ENCODE measurements at regions not wholly inside any gene's neighbourhood (a gene's known extent, or its start where the extent isn't known, plus 50 kb on each side); places are given as distances from the start of the nearest gene placed in this dataset.

DNA sequence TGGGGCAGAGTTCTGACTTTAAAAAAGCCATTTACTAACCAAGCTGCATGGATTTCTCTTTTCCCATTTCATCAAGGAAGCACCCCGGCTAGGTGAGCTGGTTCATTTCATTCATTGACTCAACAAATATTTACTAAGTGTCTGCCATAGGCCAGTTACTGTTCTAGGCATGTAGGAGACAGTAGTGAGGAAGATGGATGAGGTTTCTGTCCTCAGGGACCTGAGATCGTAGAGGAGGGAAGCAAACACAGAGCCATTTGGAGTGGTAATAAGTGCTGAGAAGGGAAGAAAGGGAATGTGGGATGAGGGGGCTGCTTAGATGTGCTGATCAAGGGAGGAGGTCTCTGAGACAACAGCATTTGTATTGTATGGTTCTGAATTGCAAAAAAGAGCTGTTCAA, 120.4 kb downstream of the C9orf152 start:
- H3K4me3 ChIP-seq (ENCODE audit: low read length), result no peak overlapping the region
- TF ChIP-seq, protein P1, sequence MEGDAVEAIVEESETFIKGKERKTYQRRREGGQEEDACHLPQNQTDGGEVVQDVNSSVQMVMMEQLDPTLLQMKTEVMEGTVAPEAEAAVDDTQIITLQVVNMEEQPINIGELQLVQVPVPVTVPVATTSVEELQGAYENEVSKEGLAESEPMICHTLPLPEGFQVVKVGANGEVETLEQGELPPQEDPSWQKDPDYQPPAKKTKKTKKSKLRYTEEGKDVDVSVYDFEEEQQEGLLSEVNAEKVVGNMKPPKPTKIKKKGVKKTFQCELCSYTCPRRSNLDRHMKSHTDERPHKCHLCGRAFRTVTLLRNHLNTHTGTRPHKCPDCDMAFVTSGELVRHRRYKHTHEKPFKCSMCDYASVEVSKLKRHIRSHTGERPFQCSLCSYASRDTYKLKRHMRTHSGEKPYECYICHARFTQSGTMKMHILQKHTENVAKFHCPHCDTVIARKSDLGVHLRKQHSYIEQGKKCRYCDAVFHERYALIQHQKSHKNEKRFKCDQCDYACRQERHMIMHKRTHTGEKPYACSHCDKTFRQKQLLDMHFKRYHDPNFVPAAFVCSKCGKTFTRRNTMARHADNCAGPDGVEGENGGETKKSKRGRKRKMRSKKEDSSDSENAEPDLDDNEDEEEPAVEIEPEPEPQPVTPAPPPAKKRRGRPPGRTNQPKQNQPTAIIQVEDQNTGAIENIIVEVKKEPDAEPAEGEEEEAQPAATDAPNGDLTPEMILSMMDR (conservative IDR thresholded peaks at IDR 0.05; ENCODE audit: low read depth, low read length), result no peak
- no peak for DNase-seq (ENCODE audit: low read depth)

DNA sequence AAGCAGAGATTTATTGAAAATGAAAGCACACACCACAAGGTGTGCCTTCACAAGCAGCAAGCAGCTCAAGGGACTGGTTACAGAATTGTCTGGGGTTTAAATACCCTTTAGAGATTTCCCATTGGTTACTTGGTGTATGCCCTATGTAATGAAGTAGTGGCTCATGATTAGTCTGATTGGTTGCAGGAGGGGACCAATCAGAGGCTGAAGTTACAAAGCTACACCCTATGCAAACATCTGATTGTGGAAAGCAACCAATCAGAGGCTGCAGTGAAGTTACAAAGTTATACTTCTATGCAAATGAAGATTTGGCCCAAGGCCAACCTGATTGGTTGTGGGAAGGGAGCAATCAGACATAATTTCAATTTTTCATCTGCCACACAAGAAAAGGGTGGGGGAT, 119.9 kb downstream of the C9orf152 start:
- DNase-seq (ENCODE audit: low read depth), result no peak
- H3K4me3 ChIP-seq (ENCODE audit: low read length), result no peak overlapping the region
- TF ChIP-seq, protein P1 (conservative IDR thresholded peaks at IDR 0.05; ENCODE audit: low read depth, low read length), result no peak

DNA sequence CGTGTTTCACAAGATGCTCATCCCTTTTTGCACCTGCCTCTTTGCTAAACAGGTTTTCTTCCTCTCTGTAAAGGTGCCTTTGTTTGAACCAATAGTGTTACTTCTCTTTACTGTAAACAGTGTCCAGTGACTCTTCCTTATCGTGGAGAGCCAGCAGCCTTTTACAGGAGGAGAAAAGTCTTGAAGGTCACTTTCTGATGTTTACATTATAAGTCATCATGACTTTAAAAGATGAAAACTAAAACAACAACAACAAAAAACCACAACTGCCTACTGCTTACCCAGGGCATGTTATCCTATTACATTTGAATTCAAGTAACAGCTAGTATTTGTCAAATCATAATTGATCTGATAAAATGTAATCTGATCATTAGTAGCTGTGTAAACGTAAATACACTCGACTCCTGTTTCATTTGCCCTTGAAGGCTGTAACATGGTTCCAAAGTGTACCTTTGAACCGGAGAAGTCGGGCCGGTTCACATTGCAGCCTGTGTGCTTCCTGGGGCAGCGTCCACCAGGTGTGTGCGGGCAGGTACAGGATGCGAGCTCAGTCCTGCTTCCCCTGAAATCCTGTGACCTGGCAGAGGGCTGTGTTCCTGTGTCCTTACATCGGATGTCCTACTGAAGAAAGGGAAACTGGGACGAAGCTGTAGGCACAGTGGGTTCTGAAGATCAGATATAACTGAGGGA, 118.1 kb downstream of the C9orf152 start:
- H3K4me3 ChIP-seq (ENCODE audit: low read length), result no peak overlapping the region
- TF ChIP-seq, protein P1 (conservative IDR thresholded peaks at IDR 0.05; ENCODE audit: low read depth, low read length), result no peak
- DNase-seq (ENCODE audit: low read depth), result no peak

DNA sequence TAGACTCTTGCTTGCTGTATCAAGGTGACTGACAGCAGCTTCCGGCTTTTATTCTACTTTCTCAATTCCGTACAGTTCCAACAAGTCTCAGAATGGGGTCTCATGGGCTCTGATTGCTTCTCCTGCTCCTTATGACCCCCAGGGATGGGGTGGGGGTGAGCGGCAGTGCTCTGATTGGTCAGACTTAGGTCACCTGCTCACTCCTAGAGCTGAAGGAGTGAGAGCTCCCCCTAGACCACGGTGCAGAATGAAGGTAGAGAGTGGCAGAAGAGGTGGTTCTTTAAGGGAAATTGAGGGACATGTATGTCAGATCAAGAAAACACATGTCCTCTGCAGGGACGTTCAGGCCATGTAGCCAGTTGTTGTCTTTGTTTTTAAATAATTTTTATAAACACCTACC, 115.2 kb downstream of the C9orf152 start:
- H3K4me3 ChIP-seq (ENCODE audit: low read length), result no peak overlapping the region
- no peak for DNase-seq (ENCODE audit: low read depth)
- TF ChIP-seq, protein P1 (conservative IDR thresholded peaks at IDR 0.05; ENCODE audit: low read depth, low read length), result no peak

DNA sequence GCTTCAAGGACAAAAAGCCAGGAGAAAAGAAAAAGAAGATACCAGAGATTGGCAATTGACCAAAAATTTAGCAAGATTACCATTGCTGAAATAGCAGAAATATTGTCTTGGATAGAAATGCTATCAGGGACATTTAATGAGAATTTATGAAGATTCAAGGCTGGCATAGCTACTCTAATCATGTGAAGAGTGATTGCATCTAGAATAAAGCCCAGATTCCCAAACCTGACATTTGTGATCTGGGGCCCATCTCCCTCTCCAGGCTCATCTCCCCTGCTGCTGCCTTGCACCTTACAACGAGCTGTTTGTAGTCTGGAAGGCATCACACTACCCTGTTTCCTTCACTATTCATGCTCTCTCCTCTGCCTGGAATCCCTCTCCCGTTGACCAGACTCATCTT, 114.5 kb downstream of the C9orf152 start:
- no peak overlapping the region for H3K4me3 ChIP-seq (ENCODE audit: low read length)
- DNase-seq (ENCODE audit: low read depth), result no peak
- TF ChIP-seq, protein P1 (conservative IDR thresholded peaks at IDR 0.05; ENCODE audit: low read depth, low read length), result no peak

DNA sequence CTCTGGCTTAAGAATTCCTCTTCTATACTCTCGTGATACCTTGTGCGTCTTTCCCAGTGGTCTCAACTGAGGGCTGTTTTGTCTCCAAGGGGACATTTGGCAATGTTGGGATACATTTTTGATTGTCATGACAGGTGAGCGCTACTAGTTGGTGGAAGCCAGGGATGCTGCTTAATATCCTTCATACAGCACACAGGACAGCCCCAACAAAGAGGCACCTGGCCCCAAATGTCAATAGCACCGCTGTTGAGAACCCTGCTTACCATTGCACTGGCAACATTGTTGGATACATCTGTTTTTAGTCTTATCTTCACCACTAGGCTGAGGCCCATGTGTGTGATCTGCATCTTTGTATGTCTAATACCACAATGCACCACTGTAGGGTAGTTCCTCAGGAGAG, 114.1 kb downstream of the C9orf152 start:
- no peak overlapping the region for H3K4me3 ChIP-seq (ENCODE audit: low read length)
- TF ChIP-seq, protein P1 (conservative IDR thresholded peaks at IDR 0.05; ENCODE audit: low read depth, low read length), result no peak
- DNase-seq (ENCODE audit: low read depth), result no peak

DNA sequence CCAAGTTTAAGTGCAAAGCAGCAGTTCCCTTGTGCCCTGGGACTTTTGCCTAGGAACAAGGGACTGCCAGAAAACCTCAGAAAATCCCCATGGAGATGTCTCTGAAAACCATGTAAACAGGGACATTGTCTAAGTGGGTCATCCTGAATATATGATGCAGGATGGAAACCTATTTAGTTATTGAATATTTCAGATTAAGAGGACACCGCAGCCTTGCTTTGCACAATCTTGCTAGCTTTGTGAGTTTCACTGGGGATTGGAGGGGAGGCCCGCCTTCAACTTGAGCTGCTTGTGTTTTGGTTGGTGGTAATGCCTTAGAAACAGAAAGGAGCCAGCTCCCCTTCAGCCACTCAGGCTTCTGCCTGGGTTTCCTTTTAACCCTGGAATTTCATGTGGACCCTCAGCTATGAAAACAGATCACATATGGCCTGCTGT, 112.8 kb downstream of the C9orf152 start:
- no peak for DNase-seq (ENCODE audit: low read depth)
- TF ChIP-seq, protein P1 (conservative IDR thresholded peaks at IDR 0.05; ENCODE audit: low read depth, low read length), result no peak
- H3K4me3 ChIP-seq (ENCODE audit: low read length), result no peak overlapping the region
